DOHH2 (cell line): ENCODE measurements at regions not wholly inside any gene's neighbourhood (a gene's known extent, or its start where the extent isn't known, plus 50 kb on each side); places are given as distances from the start of the nearest gene placed in this dataset.

Experiments used
- H3F3A ChIP-seq: fragments of 200-600 bp; sonication (generic), shearing (Covaris generic); 2 replicates; pipeline ENCODE4 v1.6.0; 2016; ENCODE audit warnings: antibody characterized with exemption, mild to moderate bottlenecking; ENCODE audit not compliant: control insufficient read depth, insufficient read depth
- H3K27ac ChIP-seq: fragments of 200-600 bp; sonication (generic); 2 replicates; pipeline ENCODE4 v1.5.1; 2014; ENCODE audit warnings: low read depth, mild to moderate bottlenecking, low read length, moderate library complexity
- H3K27me3 ChIP-seq: fragments of 200-600 bp; sonication (generic); 2 replicates; pipeline ENCODE4 v1.6.1; 2014; ENCODE audit warnings: mild to moderate bottlenecking, low read length, mixed read lengths; ENCODE audit not compliant: control insufficient read depth
- H3K36me3 ChIP-seq: fragments of 200-600 bp; sonication (generic); 2 replicates; pipeline ENCODE4 v1.6.1; 2014; ENCODE audit warnings: mild to moderate bottlenecking, low read length, moderate library complexity, mixed read lengths; ENCODE audit not compliant: control insufficient read depth
- H3K4me1 ChIP-seq: fragments of 200-600 bp; sonication (generic); 2 replicates; pipeline ENCODE4 v1.6.1; 2014; ENCODE audit warnings: mild to moderate bottlenecking, low read length, mixed read lengths; ENCODE audit not compliant: control insufficient read depth
- H3K4me2 ChIP-seq: fragments of 200-600 bp; sonication (generic); 2 replicates; pipeline ENCODE4 v1.6.0; 2014; ENCODE audit warnings: mild to moderate bottlenecking, low read length, moderate library complexity
- H3K4me3 ChIP-seq: fragments of 200-600 bp; sonication (generic); 2 replicates; pipeline ENCODE4 v1.5.1; 2014; ENCODE audit warnings: mild to moderate bottlenecking, low read length, mixed read lengths
- H3K79me2 ChIP-seq: fragments of 200-600 bp; sonication (generic); 2 replicates; pipeline ENCODE4 v1.6.1; 2014; ENCODE audit warnings: mild to moderate bottlenecking, low read length, mixed read lengths; ENCODE audit not compliant: control insufficient read depth
- H3K9me2 ChIP-seq: fragments of 200-600 bp; sonication (generic); replicated peaks from 2 replicates; pipeline ENCODE4 v1.6.1; 2014; ENCODE audit warnings: mild to moderate bottlenecking, low read length, mixed read lengths; ENCODE audit not compliant: control insufficient read depth
- H3K9me3 ChIP-seq: fragments of 200-600 bp; sonication (generic); 2 replicates; pipeline ENCODE4 v1.6.1; 2014; ENCODE audit warnings: antibody characterized with exemption, low read length, mixed read lengths; ENCODE audit not compliant: control insufficient read depth, insufficient read depth
- H4K20me1 ChIP-seq: fragments of 200-600 bp; sonication (generic); 2 replicates; pipeline ENCODE4 v1.6.0; 2014; ENCODE audit warnings: low read depth, mild to moderate bottlenecking, antibody characterized with exemption, low read length, moderate library complexity; ENCODE audit not compliant: control insufficient read depth, insufficient read depth
- EZH2phosphoT487 ChIP-seq: fragments of 200-600 bp; sonication (generic); IDR thresholded peaks from 2 replicates; pipeline ENCODE4 v1.6.1; 2017; ENCODE audit warnings: borderline replicate concordance, mild to moderate bottlenecking, antibody characterized with exemption, low read length, moderate library complexity, mixed read lengths
- TF ChIP-seq, protein P1 (sequence below): fragments of 200-600 bp; sonication (generic); IDR thresholded peaks from one replicate; pipeline ENCODE4 v1.5.1; 2014; ENCODE audit warnings: antibody characterized with exemption, mild to moderate bottlenecking, low read depth, low read length; ENCODE audit not compliant: poor library complexity, severe bottlenecking

DNA sequence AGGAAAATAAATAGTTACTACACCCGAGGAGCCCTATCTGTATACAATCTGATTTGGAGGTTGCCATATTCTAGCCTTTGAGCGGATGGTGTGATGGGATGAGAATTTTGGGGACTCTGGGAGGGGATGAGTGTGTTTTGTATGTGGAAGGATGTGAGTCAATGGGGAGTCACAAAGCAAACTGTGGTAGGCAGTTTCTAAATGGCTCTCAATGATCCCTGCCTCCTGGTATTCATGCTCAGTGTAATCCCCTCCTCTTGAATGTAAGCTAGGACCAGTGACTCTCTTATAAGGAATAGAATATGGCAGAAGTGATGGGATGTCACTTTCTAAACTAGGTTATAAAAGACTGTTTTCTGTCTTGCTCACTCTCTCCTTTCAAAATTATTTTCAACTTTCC is 205.7 kb upstream of the RIOK2 start:
- H3K27me3 ChIP-seq = no peaks in the 10 kb centered on the region
- no peak overlapping the region for H3K4me3 ChIP-seq
- TF ChIP-seq, protein P1, sequence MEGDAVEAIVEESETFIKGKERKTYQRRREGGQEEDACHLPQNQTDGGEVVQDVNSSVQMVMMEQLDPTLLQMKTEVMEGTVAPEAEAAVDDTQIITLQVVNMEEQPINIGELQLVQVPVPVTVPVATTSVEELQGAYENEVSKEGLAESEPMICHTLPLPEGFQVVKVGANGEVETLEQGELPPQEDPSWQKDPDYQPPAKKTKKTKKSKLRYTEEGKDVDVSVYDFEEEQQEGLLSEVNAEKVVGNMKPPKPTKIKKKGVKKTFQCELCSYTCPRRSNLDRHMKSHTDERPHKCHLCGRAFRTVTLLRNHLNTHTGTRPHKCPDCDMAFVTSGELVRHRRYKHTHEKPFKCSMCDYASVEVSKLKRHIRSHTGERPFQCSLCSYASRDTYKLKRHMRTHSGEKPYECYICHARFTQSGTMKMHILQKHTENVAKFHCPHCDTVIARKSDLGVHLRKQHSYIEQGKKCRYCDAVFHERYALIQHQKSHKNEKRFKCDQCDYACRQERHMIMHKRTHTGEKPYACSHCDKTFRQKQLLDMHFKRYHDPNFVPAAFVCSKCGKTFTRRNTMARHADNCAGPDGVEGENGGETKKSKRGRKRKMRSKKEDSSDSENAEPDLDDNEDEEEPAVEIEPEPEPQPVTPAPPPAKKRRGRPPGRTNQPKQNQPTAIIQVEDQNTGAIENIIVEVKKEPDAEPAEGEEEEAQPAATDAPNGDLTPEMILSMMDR = no peak
- no peaks in the 10 kb centered on the region for H3F3A ChIP-seq
- no peaks in the 10 kb centered on the region for H3K9me3 ChIP-seq
- H3K4me1 ChIP-seq = no peaks in the 10 kb centered on the region
- no peaks in the 10 kb centered on the region for H4K20me1 ChIP-seq
- H3K9me2 ChIP-seq = no peaks in the 10 kb centered on the region; the same call in 1 of the 2 replicates
- no peaks in the 10 kb centered on the region for H3K36me3 ChIP-seq
- no peak overlapping the region for H3K27ac ChIP-seq
- H3K4me2 ChIP-seq = no peak overlapping the region
- no peaks in the 10 kb centered on the region for H3K79me2 ChIP-seq

DNA sequence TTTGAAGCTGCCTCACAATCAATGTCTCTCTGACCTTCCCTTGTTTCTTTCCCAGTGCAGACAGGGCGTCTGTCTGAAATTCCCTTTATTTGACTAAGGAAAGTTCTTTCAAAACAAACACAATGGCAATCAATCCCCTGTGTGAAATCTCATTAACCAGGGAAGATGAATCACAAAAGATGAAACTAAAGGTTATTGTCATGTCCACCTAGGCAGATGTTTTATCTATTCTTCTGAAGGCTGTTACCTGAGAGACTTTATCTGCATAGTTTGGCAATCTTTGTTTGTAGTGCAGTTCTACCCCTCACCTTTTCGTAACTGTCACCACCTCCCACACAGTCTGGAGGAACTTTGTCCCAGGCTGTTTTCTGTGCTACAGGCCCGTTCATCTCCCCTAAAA is 217.5 kb upstream of the RIOK2 start:
- no peaks in the 10 kb centered on the region for H4K20me1 ChIP-seq
- TF ChIP-seq, protein P1 = no peak
- no peak for TF ChIP-seq EZH2phosphoT487
- no peaks in the 10 kb centered on the region for H3K9me3 ChIP-seq
- H3K4me3 ChIP-seq = no peak overlapping the region
- no peak overlapping the region for H3K4me2 ChIP-seq
- H3K4me1 ChIP-seq = no peaks in the 10 kb centered on the region
- H3K27ac ChIP-seq = no peak overlapping the region
- no peaks in the 10 kb centered on the region for H3K9me2 ChIP-seq
- no peaks in the 10 kb centered on the region for H3K36me3 ChIP-seq
- H3K27me3 ChIP-seq = no peaks in the 10 kb centered on the region
- H3F3A ChIP-seq = no peaks in the 10 kb centered on the region
- no peaks in the 10 kb centered on the region for H3K79me2 ChIP-seq

DNA sequence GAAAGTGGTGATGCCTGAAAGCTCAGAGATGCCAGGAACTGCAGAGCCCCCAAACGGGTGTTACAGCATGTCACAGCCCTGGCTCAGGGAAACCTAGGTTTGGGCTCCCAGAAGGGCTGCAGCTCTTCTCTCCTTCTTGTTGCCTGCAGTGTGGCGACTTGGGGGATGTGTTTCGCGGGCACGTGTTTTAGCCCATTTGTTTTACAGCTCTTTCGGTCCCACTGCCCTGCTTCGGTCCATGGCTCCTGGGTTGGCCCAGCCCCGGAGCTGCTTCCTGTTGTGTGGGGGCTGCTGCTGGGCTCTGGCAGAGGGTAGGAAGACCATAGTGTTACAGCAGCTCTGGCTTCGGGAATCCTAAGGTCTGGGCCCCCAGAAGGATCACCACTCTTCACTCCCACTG is 222.9 kb upstream of the RIOK2 start:
- H3K9me3 ChIP-seq = no peaks in the 10 kb centered on the region
- TF ChIP-seq, protein P1 = no peak
- no peak for TF ChIP-seq EZH2phosphoT487
- no peaks in the 10 kb centered on the region for H3K9me2 ChIP-seq
- no peak overlapping the region for H3K4me3 ChIP-seq
- no peaks in the 10 kb centered on the region for H4K20me1 ChIP-seq
- no peak overlapping the region for H3K27ac ChIP-seq
- no peak overlapping the region for H3K4me2 ChIP-seq
- H3F3A ChIP-seq = no peaks in the 10 kb centered on the region
- no peaks in the 10 kb centered on the region for H3K79me2 ChIP-seq
- H3K27me3 ChIP-seq = no peaks in the 10 kb centered on the region
- no peaks in the 10 kb centered on the region for H3K36me3 ChIP-seq
- H3K4me1 ChIP-seq = no peaks in the 10 kb centered on the region
